ENCODE measurements at regions not wholly inside any gene's neighbourhood (a gene's known extent, or its start where the extent isn't known, plus 50 kb on each side); places are given as distances from the start of the nearest gene placed in this dataset.
"Not testable (repeated sequence)": the region's sequence is repeated elsewhere in the genome, so short reads cannot be mapped to it uniquely, and the experiment has no call there.

- H3K9me3 Mint-ChIP-seq, result peaks cover 0 to 4% (median 0%) of the 10 kb centered on the region in 7 donors
These were observed 57.0 kb downstream of the PRR18 start for GRCh38 chr6:166251211-166251610.

DNA sequence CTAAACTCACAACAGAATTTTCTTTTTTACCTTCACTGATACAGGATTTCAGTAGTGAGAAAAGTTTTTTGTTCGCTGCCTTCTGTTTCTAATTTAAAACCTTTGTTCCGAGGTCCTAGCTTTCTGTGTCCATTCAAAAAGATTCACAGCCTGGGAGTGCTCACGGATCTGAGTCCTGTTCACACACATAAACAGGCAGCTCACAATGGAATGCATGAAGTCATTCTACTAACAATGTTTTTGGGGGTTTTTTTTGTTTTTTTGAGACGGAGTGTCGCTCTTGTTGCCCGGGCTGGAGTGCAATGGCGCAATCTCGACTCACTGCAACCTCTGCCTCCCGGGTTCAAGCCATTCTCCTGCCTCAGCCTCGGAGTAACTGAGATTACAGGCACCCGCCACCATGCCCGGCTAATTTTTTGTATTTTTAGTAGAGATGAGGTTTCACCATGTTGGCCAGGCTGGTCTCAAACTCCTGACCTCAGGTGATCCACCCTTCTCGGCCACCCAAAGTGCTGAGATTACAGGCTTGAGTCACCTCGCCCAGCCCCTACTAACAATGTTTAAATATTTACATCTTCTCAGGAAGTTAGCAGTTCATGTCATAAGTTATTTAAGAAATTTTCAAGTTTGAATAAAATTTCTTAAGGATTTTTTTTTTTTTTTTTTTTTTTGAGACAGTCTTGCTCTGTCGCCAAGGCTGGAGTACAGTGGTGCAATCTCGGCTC lies 59.0 kb downstream of the PRR18 start:
- intact Hi-C loops (cut with micrococcal nuclease); H3K4me3 Mint-ChIP-seq: not testable (repeated sequence)

More at GRCh38 chr6:166251211-166251610, 57.0 kb downstream of the PRR18 start:
- Histone ChIP-seq H3K9ac (ENCODE audit: insufficient read depth, low read length, poor library complexity, severe bottlenecking) (no peak overlapping the region), H3K4me3 (replicated peaks in 1 of 3; ENCODE audit: low read depth in 2 of 3, low read length in 3 of 3) (no peak overlapping the region), H4K20me1 (ENCODE audit: insufficient read depth, low read length) (no peaks in the 10 kb centered on the region), H2AFZ (ENCODE audit: insufficient read depth, low read depth, low read length, poor library complexity, severe bottlenecking) (no peak overlapping the region), H3K4me2 (replicated peaks; ENCODE audit: extremely low read depth, low read length, poor library complexity, severe bottlenecking) (no peak overlapping the region), H3K27me3 (ENCODE audit: control insufficient read depth in 2 of 2, insufficient read depth in 2 of 2, low read length in 2 of 2) (no peaks in the 10 kb centered on the region), H3K4me1 (ENCODE audit: control insufficient read depth in 1 of 2, insufficient read depth in 2 of 2, low read length in 2 of 2) (peaks cover 9 to 10% of the 10 kb centered on the region in 2 donors), H3K79me2 (ENCODE audit: insufficient read depth, low read length) (no peaks in the 10 kb centered on the region), H3K27ac (ENCODE audit: low read depth in 1 of 2, low read length in 2 of 2) (no peak overlapping the region), H3K9me3 (replicated peaks in 1 of 2; ENCODE audit: control insufficient read depth in 1 of 2, insufficient read depth in 1 of 2, low read length in 2 of 2) (no peaks in the 10 kb centered on the region), H3K36me3 (replicated peaks in 1 of 2; ENCODE audit: control insufficient read depth in 1 of 2, insufficient read depth in 2 of 2, low read length in 2 of 2) (no peaks in the 10 kb centered on the region)
- Mint-ChIP-seq H3K36me3 (peaks cover 0 to 3% of the 10 kb centered on the region in 2 donors), H3K4me1 (peaks cover 20% of the 10 kb centered on the region), H3K27ac (peak overlapping the region in 2 of 7 donors; percentile 25 to 70), H3K4me3 (peak overlapping the region in 1 of 2 donors; percentile 28), H3K27me3 (ENCODE audit: low read depth in 3 of 3) (peaks cover 6 to 14% (median 10%) of the 10 kb centered on the region in 3 donors)
- no peak for TF ChIP-seq CTCF (IDR thresholded peaks at IDR 0.05)
- WGBS (ENCODE audit: insufficient coverage), result no CpG with 5 or more reads among the region's 3 CpGs
- DNase-seq, result no peak
- intact Hi-C loops (cut with micrococcal nuclease), result loop anchor here (10.0 kb wide), 1 partner anchor 374 kb away; the partner anchor contains the start of gene RPS6KA2 (in 2 of the 2)

More for the DNA sequence above, 59.0 kb downstream of the PRR18 start:
- not testable (repeated sequence) for H3K36me3 Mint-ChIP-seq; H3K9ac ChIP-seq (ENCODE audit: insufficient read depth, low read length, poor library complexity, severe bottlenecking); H3K27ac ChIP-seq (ENCODE audit: low read depth in 1 of 2, low read length in 2 of 2); H4K20me1 ChIP-seq (ENCODE audit: insufficient read depth, low read length); H3K4me2 ChIP-seq (replicated peaks; ENCODE audit: extremely low read depth, low read length, poor library complexity, severe bottlenecking); H3K27ac Mint-ChIP-seq; H3K79me2 ChIP-seq (ENCODE audit: insufficient read depth, low read length); H3K9me3 ChIP-seq (replicated peaks in 1 of 2; ENCODE audit: control insufficient read depth in 1 of 2, insufficient read depth in 1 of 2, low read length in 2 of 2); H3K36me3 ChIP-seq (replicated peaks in 1 of 2; ENCODE audit: control insufficient read depth in 1 of 2, insufficient read depth in 2 of 2, low read length in 2 of 2); DNase-seq; H3K9me3 Mint-ChIP-seq; H2AFZ ChIP-seq (ENCODE audit: insufficient read depth, low read depth, low read length, poor library complexity, severe bottlenecking); H3K4me3 ChIP-seq (replicated peaks in 1 of 3; ENCODE audit: low read depth in 2 of 3, low read length in 3 of 3); H3K27me3 ChIP-seq (ENCODE audit: control insufficient read depth in 2 of 2, insufficient read depth in 2 of 2, low read length in 2 of 2)
- 94% methylated on average over 6 of the region's 16 CpGs for WGBS (ENCODE audit: insufficient coverage)
- Mint-ChIP-seq H3K27me3 (ENCODE audit: low read depth in 3 of 3) (peaks cover 0 to 11% (median 3%) of the 10 kb centered on the region in 3 donors), H3K4me1 (peaks cover 22% of the 10 kb centered on the region)
- H3K4me1 ChIP-seq (ENCODE audit: control insufficient read depth in 1 of 2, insufficient read depth in 2 of 2, low read length in 2 of 2), result peaks cover 12 to 16% of the 10 kb centered on the region in 2 donors

Measured in CD14-positive monocyte (primary cell).